Tibial nerve (tissue), 4 donors: ENCODE measurements at regions not wholly inside any gene's neighbourhood (a gene's known extent, or its start where the extent isn't known, plus 50 kb on each side); places are given as distances from the start of the nearest gene placed in this dataset.

Experiments used
- DNase-seq, 2 donors: peaks; one replicate each; pipeline ENCODE4 v3.0.0-alpha.2; 2019; ENCODE audit warnings: low spot score in 2 of 2
- H3K27ac ChIP-seq, 4 donors: fragments of 200-600 bp; sonication (generic) in 3 of 4; one replicate each; pipeline ENCODE4 v1.5.1; 2017 to 2019; ENCODE audit warnings: mild to moderate bottlenecking in 1 of 4
- H3K27me3 ChIP-seq, 2 donors: fragments of 200-600 bp; sonication (generic) in 1 of 2; one replicate each; pipeline versions ENCODE4 v1.5.1 to v1.6.0; 2017 to 2019
- H3K36me3 ChIP-seq, 3 donors: fragments of 200-600 bp; sonication (generic); one replicate each; pipeline ENCODE4 v1.5.1; 2018 to 2019
- H3K4me1 ChIP-seq, 4 donors: fragments of 200-600 bp; sonication (generic) in 3 of 4; one replicate each; pipeline ENCODE4 v1.5.1; 2017 to 2019
- H3K4me3 ChIP-seq, 4 donors: fragments of 200-600 bp; sonication (generic) in 3 of 4; one replicate each; pipeline ENCODE4 v1.5.1; 2017 to 2019; ENCODE audit warnings: mild to moderate bottlenecking in 1 of 4, moderate library complexity in 1 of 4
- H3K9me3 ChIP-seq, 4 donors: fragments of 200-600 bp; sonication (generic) in 3 of 4; one replicate each; pipeline ENCODE4 v1.5.1; 2017 to 2019
- EP300 ChIP-seq, 2 donors: sonication (generic); formaldehyde crosslinking; IDR thresholded peaks; one replicate each; pipeline ENCODE4 v1.6.1; 2017; ENCODE audit warnings: antibody characterized with exemption in 2 of 2, mild to moderate bottlenecking in 1 of 2
- POLR2A ChIP-seq, 2 donors: fragments of 450-650 bp; IDR thresholded peaks; one replicate each; pipeline ENCODE4 v1.6.1; 2017; ENCODE audit warnings: antibody characterized with exemption in 2 of 2, mild to moderate bottlenecking in 2 of 2, moderate library complexity in 2 of 2
- whole genome bisulfite sequencing, 2 donors: methylation state at CpG; one replicate each; pipeline ENCODE4 v1.1.5; 2018; 5-methylcytosine and 5-hydroxymethylcytosine counted together
- TF ChIP-seq, protein P1 (sequence below), 5 experiments: fragments of 200-600 bp in 3 of 5; fragments of 450-650 bp in 2 of 5; sonication (generic) in 3 of 5; IDR thresholded peaks; one replicate each; pipeline ENCODE4 v1.5.1; 2016 to 2019; ENCODE audit warnings: antibody characterized with exemption in 5 of 5, mild to moderate bottlenecking in 3 of 5, moderate library complexity in 2 of 5

DNA sequence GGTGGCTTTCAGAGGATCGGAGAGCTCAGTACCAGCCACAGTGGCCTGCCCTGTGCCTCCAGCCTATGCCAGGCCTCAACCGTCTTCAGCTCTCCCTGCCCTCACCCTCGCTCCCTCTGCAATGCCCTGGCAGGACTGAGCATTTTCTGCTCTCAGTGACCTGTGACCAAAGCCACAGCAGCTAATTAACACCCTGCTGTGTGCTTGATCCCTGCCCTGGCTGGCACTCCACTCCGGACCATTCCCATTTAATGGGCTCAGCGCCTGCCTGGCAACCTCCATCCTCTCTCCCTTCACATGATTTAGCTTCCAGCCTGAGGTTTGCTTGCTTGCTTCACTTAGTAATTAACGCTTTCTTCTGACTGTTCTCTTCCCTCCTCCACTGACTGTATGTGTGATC, 287.5 kb downstream of the LRFN2 start:
- peaks cover 0 to 7% (median 0%) of the 10 kb centered on the region in 4 donors for H3K9me3 ChIP-seq
- H3K27ac ChIP-seq, result no peak overlapping the region
- H3K27me3 ChIP-seq, result no peaks in the 10 kb centered on the region
- H3K4me1 ChIP-seq, result no peaks in the 10 kb centered on the region
- no peak for DNase-seq
- H3K4me3 ChIP-seq, result no peak overlapping the region
- TF ChIP-seq EP300 (IDR thresholded peaks at IDR 0.05) (no peak), POLR2A (IDR thresholded peaks at IDR 0.05) (no peak)
- TF ChIP-seq, protein P1, sequence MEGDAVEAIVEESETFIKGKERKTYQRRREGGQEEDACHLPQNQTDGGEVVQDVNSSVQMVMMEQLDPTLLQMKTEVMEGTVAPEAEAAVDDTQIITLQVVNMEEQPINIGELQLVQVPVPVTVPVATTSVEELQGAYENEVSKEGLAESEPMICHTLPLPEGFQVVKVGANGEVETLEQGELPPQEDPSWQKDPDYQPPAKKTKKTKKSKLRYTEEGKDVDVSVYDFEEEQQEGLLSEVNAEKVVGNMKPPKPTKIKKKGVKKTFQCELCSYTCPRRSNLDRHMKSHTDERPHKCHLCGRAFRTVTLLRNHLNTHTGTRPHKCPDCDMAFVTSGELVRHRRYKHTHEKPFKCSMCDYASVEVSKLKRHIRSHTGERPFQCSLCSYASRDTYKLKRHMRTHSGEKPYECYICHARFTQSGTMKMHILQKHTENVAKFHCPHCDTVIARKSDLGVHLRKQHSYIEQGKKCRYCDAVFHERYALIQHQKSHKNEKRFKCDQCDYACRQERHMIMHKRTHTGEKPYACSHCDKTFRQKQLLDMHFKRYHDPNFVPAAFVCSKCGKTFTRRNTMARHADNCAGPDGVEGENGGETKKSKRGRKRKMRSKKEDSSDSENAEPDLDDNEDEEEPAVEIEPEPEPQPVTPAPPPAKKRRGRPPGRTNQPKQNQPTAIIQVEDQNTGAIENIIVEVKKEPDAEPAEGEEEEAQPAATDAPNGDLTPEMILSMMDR (IDR thresholded peaks at IDR 0.05), result no peak
- WGBS, 2 donors, result 76 to 80% methylated on average over 6 of the region's 6 CpGs
- H3K36me3 ChIP-seq, result no peaks in the 10 kb centered on the region

DNA sequence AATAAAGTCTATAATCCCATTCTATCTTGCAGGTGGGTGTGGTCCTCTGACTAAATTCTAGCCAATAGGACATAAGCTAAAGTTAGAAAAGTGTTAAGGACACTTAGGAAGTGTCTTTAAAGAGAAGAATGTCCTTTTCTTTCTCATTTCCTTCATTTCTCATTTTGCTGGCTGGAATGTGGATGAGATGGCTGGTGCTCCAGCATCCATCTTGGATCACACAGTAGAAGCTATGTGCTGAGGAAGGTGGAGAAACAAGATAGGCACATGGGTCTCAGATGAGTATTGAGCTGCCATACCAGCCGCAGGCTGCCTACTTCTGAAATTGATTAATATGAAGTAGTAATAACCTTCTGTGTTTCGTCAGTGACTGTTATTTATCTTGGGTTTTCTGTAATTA, 289.0 kb downstream of the LRFN2 start:
- TF ChIP-seq, protein P1 (IDR thresholded peaks at IDR 0.05), result no peak
- no peak for TF ChIP-seq EP300 (IDR thresholded peaks at IDR 0.05)
- no peak for TF ChIP-seq POLR2A (IDR thresholded peaks at IDR 0.05)
- WGBS, 2 donors, result 91 to 95% methylated on average over 2 of the region's 2 CpGs

DNA sequence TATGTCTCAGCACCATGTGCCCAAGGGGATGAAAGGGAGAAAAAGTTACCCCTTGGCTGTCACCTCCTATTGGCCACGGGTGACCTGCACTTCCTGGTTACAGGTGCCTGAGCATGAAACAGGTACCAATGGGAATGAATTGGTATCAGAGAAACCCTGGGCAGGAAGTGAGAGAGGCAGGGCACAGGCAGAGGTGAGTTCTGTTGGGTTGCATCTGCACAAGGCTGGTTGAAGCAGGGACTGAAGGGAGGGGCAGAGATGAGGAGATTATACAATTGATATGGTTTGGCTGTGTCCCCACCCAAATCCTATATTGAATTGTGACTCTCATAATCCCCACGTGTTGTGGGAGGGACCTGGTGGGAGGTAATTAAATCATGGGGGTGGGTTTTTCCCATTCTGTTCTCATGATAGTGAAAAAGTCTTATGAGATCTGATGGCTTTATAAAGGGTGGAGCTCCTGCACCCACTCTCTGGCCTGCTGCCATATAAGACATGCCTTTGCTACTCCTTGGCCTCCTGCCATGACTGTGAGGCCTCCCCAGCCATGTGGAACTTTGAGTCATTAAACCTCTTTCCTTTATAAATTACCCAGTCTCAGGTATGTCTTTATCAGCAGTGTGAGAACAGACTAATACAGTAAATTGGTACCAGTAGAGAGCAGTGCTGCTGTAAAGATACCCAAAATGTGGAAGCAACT, 291.8 kb downstream of the LRFN2 start:
- TF ChIP-seq, protein P1 (IDR thresholded peaks at IDR 0.05), result no peak
- no peak for TF ChIP-seq EP300 (IDR thresholded peaks at IDR 0.05)
- no peaks in the 10 kb centered on the region for H3K4me1 ChIP-seq
- no peaks in the 10 kb centered on the region for H3K27me3 ChIP-seq
- H3K4me3 ChIP-seq, result no peak overlapping the region
- no peak overlapping the region for H3K27ac ChIP-seq
- no peak for DNase-seq
- peaks cover 0 to 7% (median 0%) of the 10 kb centered on the region in 4 donors for H3K9me3 ChIP-seq
- 71 to 84% methylated on average over 2 of the region's 2 CpGs for WGBS, 2 donors
- H3K36me3 ChIP-seq, result no peaks in the 10 kb centered on the region

More for the DNA sequence above, 289.0 kb downstream of the LRFN2 start:
- Histone ChIP-seq H3K4me1 (no peaks in the 10 kb centered on the region), H3K9me3 (peaks cover 0 to 7% (median 0%) of the 10 kb centered on the region in 4 donors), H3K27ac (no peak overlapping the region), H3K27me3 (no peaks in the 10 kb centered on the region), H3K36me3 (no peaks in the 10 kb centered on the region), H3K4me3 (no peak overlapping the region)
- no peak for DNase-seq

DNA sequence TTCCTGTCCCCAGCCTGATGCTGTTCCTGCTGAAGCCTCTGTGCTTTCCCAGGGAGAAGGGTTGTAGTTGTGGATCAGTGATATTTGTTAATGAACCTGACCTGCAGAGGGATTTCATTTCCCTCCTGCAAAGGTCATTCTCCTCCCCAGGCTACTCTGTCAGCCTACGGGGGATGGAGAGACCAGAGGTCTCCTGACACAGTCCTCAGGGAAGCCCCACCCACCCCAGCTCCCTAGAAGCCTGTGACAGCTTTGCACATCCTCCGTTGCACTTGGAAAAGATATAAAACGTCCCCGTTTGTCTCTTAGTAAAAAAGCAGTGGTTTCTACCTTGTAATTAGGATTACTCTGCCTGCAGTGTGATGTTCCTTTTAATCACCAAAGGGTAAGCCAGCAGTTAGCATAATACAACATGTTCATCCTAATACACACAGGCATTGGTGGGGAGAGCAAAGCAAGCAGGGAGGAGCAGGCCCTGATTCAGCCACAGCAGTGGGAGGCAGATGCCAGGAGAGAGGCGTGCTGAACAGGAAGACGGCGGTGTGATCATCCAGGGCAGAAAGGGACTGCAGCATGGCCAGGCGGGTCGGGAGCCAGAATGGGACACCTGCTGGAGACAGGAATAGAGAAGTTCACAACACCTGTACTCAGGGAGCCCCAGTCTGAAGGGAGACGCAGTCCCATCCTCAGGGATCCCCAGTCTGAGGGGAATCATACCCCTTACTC, 293.5 kb downstream of the LRFN2 start:
- H3K4me3 ChIP-seq, result no peak overlapping the region
- WGBS, 2 donors, result 47% methylated on average over 10 of the region's 10 CpGs
- no peaks in the 10 kb centered on the region for H3K27me3 ChIP-seq
- no peaks in the 10 kb centered on the region for H3K36me3 ChIP-seq
- H3K9me3 ChIP-seq, result peaks cover 0 to 7% (median 0%) of the 10 kb centered on the region in 4 donors
- no peak overlapping the region for H3K27ac ChIP-seq
- TF ChIP-seq EP300 (IDR thresholded peaks at IDR 0.05) (no peak), POLR2A (IDR thresholded peaks at IDR 0.05) (no peak)
- TF ChIP-seq, protein P1 (IDR thresholded peaks at IDR 0.05), result no peak
- H3K4me1 ChIP-seq, result no peaks in the 10 kb centered on the region
- no peak for DNase-seq

DNA sequence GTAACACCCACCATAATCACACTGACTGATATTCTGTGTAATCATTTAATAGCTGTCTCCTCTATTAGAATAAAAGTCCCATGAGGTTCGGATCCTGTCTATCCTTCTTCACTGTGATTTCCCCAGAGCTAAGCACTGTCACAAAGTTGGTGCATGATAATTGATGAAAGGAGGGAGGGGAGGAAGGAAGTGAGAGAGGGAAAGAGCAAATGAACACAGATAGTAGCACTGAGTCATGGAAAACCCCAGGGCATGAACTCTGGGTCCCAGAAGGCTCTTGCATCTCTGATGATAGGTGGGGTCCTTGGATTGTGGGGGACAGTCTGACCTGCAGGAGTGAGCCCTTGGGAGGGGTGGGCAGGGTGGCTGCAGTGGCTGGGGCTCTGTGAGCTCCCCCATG, 294.1 kb downstream of the LRFN2 start:
- no peak overlapping the region for H3K27ac ChIP-seq
- H3K4me3 ChIP-seq, result no peak overlapping the region
- TF ChIP-seq POLR2A (IDR thresholded peaks at IDR 0.05) (no peak), EP300 (IDR thresholded peaks at IDR 0.05) (no peak)
- TF ChIP-seq, protein P1 (IDR thresholded peaks at IDR 0.05), result no peak
- H3K9me3 ChIP-seq, result peaks cover 0 to 2% (median 0%) of the 10 kb centered on the region in 4 donors
- DNase-seq, result no peak
- no peaks in the 10 kb centered on the region for H3K27me3 ChIP-seq
- no peaks in the 10 kb centered on the region for H3K4me1 ChIP-seq
- WGBS, 2 donors, result 77% methylated on average over 1 of the region's 1 CpG
- H3K36me3 ChIP-seq, result no peaks in the 10 kb centered on the region
